Liver (tissue), 8 donors: ENCODE measurements at regions not wholly inside any gene's neighbourhood (a gene's known extent, or its start where the extent isn't known, plus 50 kb on each side); places are given as distances from the start of the nearest gene placed in this dataset.

Source experiments
- DNase-seq: peaks from one replicate; pipeline ENCODE4 v3.0.0-alpha.2; 2017; ENCODE audit warnings: low spot score
- H3K27ac ChIP-seq, 2 donors: one replicate each; pipeline ENCODE4 v1.7.0; 2013; ENCODE audit warnings: inconsistent platforms in 2 of 2, low read length in 2 of 2, control low read depth in 1 of 2, low read depth in 1 of 2, mild to moderate bottlenecking in 1 of 2
- H3K27me3 ChIP-seq, 4 donors: one replicate each; pipeline versions ENCODE4 v1.6.1 to v1.7.0; 2013; ENCODE audit warnings: low read length in 3 of 4, inconsistent platforms in 1 of 4, mild to moderate bottlenecking in 1 of 4, moderate library complexity in 1 of 4; ENCODE audit not compliant: control insufficient read depth in 4 of 4, insufficient read depth in 4 of 4
- H3K36me3 ChIP-seq, 4 donors: one replicate each; pipeline versions ENCODE4 v1.6.1 to v1.7.0; 2013; ENCODE audit warnings: low read length in 3 of 4, mild to moderate bottlenecking in 3 of 4, low read depth in 1 of 4, moderate library complexity in 1 of 4; ENCODE audit not compliant: control insufficient read depth in 4 of 4, insufficient read depth in 3 of 4
- H3K4me1 ChIP-seq, 4 donors: one replicate each; pipeline versions ENCODE4 v1.6.1 to v1.7.0; 2013; ENCODE audit warnings: low read length in 3 of 4, mild to moderate bottlenecking in 3 of 4, moderate library complexity in 1 of 4; ENCODE audit not compliant: control insufficient read depth in 4 of 4, insufficient read depth in 4 of 4
- H3K4me3 ChIP-seq, 3 donors: one replicate each; pipeline versions ENCODE4 v1.6.1 to v1.7.0; 2013; ENCODE audit warnings: low read length in 3 of 3, control low read depth in 1 of 3, low read depth in 1 of 3, mild to moderate bottlenecking in 1 of 3
- H3K9ac ChIP-seq, 2 donors: one replicate each; pipeline ENCODE4 v1.7.0; 2013; ENCODE audit warnings: low read length in 2 of 2, mild to moderate bottlenecking in 2 of 2, moderate library complexity in 2 of 2, control low read depth in 1 of 2, low read depth in 1 of 2
- H3K9me3 ChIP-seq, 4 donors: one replicate each; pipeline versions ENCODE4 v1.6.1 to v1.7.0; 2013; ENCODE audit warnings: low read length in 3 of 4; ENCODE audit not compliant: control insufficient read depth in 4 of 4
- ATF3 ChIP-seq: IDR thresholded peaks from 2 replicates; pipeline ENCODE4 v1.6.1; 2016; ENCODE audit warnings: antibody characterized with exemption
- EGR1 ChIP-seq, 2 donors: IDR thresholded peaks; 2 replicates each; pipeline ENCODE4 v1.6.1; 2016 to 2018; ENCODE audit warnings: antibody characterized with exemption in 2 of 2, low read depth in 2 of 2
- FOXA1 ChIP-seq: IDR thresholded peaks from 2 replicates; pipeline ENCODE4 v1.6.1; 2016; ENCODE audit warnings: antibody characterized with exemption
- FOXA2 ChIP-seq: IDR thresholded peaks from 2 replicates; pipeline ENCODE4 v1.6.1; 2016; ENCODE audit warnings: antibody characterized with exemption
- GABPA ChIP-seq, 2 donors: IDR thresholded peaks in 1 of 2; conservative IDR thresholded peaks in 1 of 2; 2 replicates each; pipeline ENCODE4 v1.6.1; 2016; ENCODE audit warnings: antibody characterized with exemption in 2 of 2, mild to moderate bottlenecking in 1 of 2, moderate library complexity in 1 of 2
- HNF4A ChIP-seq, 2 donors: conservative IDR thresholded peaks; 2 replicates each; pipeline ENCODE4 v1.6.1; 2016; ENCODE audit warnings: antibody characterized with exemption in 2 of 2, mild to moderate bottlenecking in 2 of 2
- HNF4G ChIP-seq: IDR thresholded peaks from 2 replicates; pipeline ENCODE4 v1.6.1; 2016; ENCODE audit warnings: antibody characterized with exemption
- JUND ChIP-seq, 2 donors: IDR thresholded peaks; 2 replicates each; pipeline ENCODE4 v1.6.1; 2016; ENCODE audit warnings: antibody characterized with exemption in 2 of 2
- MAX ChIP-seq: IDR thresholded peaks from 2 replicates; pipeline ENCODE4 v1.6.1; 2016; ENCODE audit warnings: antibody characterized with exemption
- NR2F2 ChIP-seq: IDR thresholded peaks from 2 replicates; pipeline ENCODE4 v1.6.1; 2016; ENCODE audit warnings: antibody characterized with exemption
- RAD21 ChIP-seq, 2 donors: IDR thresholded peaks; 2 replicates each; pipeline ENCODE4 v1.6.1; 2016; ENCODE audit warnings: antibody characterized with exemption in 2 of 2, mild to moderate bottlenecking in 2 of 2
- RXRA ChIP-seq, 2 donors: IDR thresholded peaks; 2 replicates each; pipeline ENCODE4 v1.6.1; 2017 to 2018; ENCODE audit warnings: antibody characterized with exemption in 2 of 2, mild to moderate bottlenecking in 1 of 2
- SP1 ChIP-seq: IDR thresholded peaks from 2 replicates; pipeline ENCODE4 v1.6.1; 2018; ENCODE audit warnings: antibody characterized with exemption, mild to moderate bottlenecking
- TAF1 ChIP-seq: conservative IDR thresholded peaks from 2 replicates; pipeline ENCODE4 v1.6.1; 2016; ENCODE audit warnings: antibody characterized with exemption, mild to moderate bottlenecking
- YY1 ChIP-seq: IDR thresholded peaks from 2 replicates; pipeline ENCODE4 v1.6.1; 2016; ENCODE audit warnings: antibody characterized with exemption, mild to moderate bottlenecking
- ZBTB33 ChIP-seq: IDR thresholded peaks from 2 replicates; pipeline ENCODE4 v1.6.1; 2016; ENCODE audit warnings: antibody characterized with exemption
- WGBS: extraction: QIAGEN DNeasy Blood & Tissue Kit; methylation state at CpG from one replicate; pipeline ENCODE4 v1.1.7; 2013; 5-methylcytosine and 5-hydroxymethylcytosine counted together
- TF ChIP-seq, protein P1 (sequence below): fragments of 150-350 bp; IDR thresholded peaks from 2 replicates; pipeline ENCODE4 v1.5.1; 2017; ENCODE audit warnings: improper control_type of control experiment, low read depth, low read length; ENCODE audit not compliant: missing input control
- TF ChIP-seq, protein P2 (sequence below): IDR thresholded peaks from 2 replicates; pipeline ENCODE4 v1.6.1; 2016; ENCODE audit warnings: antibody characterized with exemption, mild to moderate bottlenecking
- donor health status: healthy.
- donor health status: healthy.
- donor health status: healthy.
- donor health status: healthy.
- donor health status: healthy.

DNA sequence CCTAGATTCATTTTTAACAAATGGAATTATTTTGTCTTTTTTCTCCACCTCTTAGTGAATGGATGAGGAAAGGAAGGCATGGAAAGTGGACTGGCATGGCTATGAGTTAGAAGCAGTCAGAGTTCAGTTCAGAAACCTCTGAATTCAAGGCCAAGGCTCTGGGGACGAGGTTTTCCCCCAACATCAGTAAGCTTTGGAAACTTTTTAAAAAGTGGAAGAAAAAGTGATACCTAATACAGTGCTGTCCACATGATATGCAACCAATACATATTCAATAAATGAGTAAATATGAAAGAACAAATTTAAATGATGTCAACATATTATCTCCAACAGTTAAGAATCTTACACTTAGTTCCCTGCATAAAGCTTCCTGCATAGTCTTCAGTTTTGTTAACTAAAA, 204.7 kb downstream of the HLX start:
- H3K4me1 ChIP-seq, result no peaks in the 10 kb centered on the region
- TF ChIP-seq ZBTB33, result no peak
- TF ChIP-seq ATF3, result no peak
- no peak for TF ChIP-seq FOXA2
- TF ChIP-seq RXRA (IDR thresholded peaks at IDR 0.05), result no peak
- TF ChIP-seq EGR1 (IDR thresholded peaks at IDR 0.05; ENCODE audit: low read depth in 2 of 2), result no peak
- TF ChIP-seq HNF4A (conservative IDR thresholded peaks at IDR 0.05), result no peak
- TF ChIP-seq NR2F2, result no peak
- TF ChIP-seq HNF4G, result no peak
- no peak for TF ChIP-seq FOXA1
- TF ChIP-seq, protein P1, sequence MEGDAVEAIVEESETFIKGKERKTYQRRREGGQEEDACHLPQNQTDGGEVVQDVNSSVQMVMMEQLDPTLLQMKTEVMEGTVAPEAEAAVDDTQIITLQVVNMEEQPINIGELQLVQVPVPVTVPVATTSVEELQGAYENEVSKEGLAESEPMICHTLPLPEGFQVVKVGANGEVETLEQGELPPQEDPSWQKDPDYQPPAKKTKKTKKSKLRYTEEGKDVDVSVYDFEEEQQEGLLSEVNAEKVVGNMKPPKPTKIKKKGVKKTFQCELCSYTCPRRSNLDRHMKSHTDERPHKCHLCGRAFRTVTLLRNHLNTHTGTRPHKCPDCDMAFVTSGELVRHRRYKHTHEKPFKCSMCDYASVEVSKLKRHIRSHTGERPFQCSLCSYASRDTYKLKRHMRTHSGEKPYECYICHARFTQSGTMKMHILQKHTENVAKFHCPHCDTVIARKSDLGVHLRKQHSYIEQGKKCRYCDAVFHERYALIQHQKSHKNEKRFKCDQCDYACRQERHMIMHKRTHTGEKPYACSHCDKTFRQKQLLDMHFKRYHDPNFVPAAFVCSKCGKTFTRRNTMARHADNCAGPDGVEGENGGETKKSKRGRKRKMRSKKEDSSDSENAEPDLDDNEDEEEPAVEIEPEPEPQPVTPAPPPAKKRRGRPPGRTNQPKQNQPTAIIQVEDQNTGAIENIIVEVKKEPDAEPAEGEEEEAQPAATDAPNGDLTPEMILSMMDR, result no peak
- TF ChIP-seq, protein P2, sequence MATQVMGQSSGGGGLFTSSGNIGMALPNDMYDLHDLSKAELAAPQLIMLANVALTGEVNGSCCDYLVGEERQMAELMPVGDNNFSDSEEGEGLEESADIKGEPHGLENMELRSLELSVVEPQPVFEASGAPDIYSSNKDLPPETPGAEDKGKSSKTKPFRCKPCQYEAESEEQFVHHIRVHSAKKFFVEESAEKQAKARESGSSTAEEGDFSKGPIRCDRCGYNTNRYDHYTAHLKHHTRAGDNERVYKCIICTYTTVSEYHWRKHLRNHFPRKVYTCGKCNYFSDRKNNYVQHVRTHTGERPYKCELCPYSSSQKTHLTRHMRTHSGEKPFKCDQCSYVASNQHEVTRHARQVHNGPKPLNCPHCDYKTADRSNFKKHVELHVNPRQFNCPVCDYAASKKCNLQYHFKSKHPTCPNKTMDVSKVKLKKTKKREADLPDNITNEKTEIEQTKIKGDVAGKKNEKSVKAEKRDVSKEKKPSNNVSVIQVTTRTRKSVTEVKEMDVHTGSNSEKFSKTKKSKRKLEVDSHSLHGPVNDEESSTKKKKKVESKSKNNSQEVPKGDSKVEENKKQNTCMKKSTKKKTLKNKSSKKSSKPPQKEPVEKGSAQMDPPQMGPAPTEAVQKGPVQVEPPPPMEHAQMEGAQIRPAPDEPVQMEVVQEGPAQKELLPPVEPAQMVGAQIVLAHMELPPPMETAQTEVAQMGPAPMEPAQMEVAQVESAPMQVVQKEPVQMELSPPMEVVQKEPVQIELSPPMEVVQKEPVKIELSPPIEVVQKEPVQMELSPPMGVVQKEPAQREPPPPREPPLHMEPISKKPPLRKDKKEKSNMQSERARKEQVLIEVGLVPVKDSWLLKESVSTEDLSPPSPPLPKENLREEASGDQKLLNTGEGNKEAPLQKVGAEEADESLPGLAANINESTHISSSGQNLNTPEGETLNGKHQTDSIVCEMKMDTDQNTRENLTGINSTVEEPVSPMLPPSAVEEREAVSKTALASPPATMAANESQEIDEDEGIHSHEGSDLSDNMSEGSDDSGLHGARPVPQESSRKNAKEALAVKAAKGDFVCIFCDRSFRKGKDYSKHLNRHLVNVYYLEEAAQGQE, result no peak
- TF ChIP-seq MAX, result no peak
- TF ChIP-seq TAF1, result no peak
- TF ChIP-seq RAD21 (IDR thresholded peaks at IDR 0.05), result no peak
- TF ChIP-seq GABPA (IDR thresholded peaks at IDR 0.05 in 1 of 2, conservative IDR thresholded peaks at IDR 0.05 in 1 of 2), result no peak
- no peak for TF ChIP-seq SP1
- no peak for TF ChIP-seq YY1
- no peak for TF ChIP-seq JUND (IDR thresholded peaks at IDR 0.05)
- no peaks in the 10 kb centered on the region for H3K9me3 ChIP-seq
- H3K4me3 ChIP-seq, result no peak overlapping the region
- DNase-seq, result no peak
- no peak overlapping the region for H3K9ac ChIP-seq
- no peak overlapping the region for H3K27ac ChIP-seq
- no peaks in the 10 kb centered on the region for H3K27me3 ChIP-seq
- 82% methylated on average over 1 of the region's 1 CpG for WGBS
- no peaks in the 10 kb centered on the region for H3K36me3 ChIP-seq

DNA sequence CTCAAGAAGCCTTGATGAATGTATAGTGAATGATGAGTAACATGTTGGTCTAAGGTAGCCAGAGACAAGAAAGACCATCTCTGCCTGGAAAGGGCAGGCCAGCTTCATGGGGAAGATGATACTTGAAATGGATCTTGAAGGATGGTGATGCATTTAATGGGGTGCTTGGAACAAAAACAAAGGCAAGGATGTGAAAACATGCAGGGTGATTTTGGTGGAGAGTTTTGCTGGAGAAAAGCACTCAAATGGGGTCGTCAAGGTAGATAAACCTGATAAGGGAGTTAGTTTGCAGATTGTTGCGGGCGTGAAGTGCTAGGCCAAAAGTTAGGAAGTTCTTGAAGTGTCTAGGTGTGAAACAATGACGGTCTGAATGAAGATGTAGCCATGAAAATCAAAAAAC, 205.4 kb downstream of the HLX start:
- 80% methylated on average over 4 of the region's 4 CpGs for WGBS
- no peaks in the 10 kb centered on the region for H3K4me1 ChIP-seq

More for the DNA sequence above, 205.4 kb downstream of the HLX start:
- DNase-seq, result no peak
- Histone ChIP-seq H3K27me3 (no peaks in the 10 kb centered on the region), H3K27ac (no peak overlapping the region), H3K9ac (no peak overlapping the region), H3K4me3 (no peak overlapping the region), H3K9me3 (no peaks in the 10 kb centered on the region), H3K36me3 (no peaks in the 10 kb centered on the region)
- TF ChIP-seq, protein P2, result no peak
- no peak for TF ChIP-seq MAX
- TF ChIP-seq TAF1, result no peak
- no peak for TF ChIP-seq YY1
- TF ChIP-seq ZBTB33, result no peak
- no peak for TF ChIP-seq HNF4G
- TF ChIP-seq SP1, result no peak
- TF ChIP-seq FOXA2, result no peak
- TF ChIP-seq FOXA1, result no peak
